ENCODE measurements at regions not wholly inside any gene's neighbourhood (a gene's known extent, or its start where the extent isn't known, plus 50 kb on each side); places are given as distances from the start of the nearest gene placed in this dataset.

- TF ChIP-seq POLR2A (IDR thresholded peaks at IDR 0.05), result no peak
- TF ChIP-seq POLR2AphosphoS5 (IDR thresholded peaks at IDR 0.05), result no peak
- TF ChIP-seq CTCF (IDR thresholded peaks at IDR 0.05), result no peak
Observed at GRCh38 chr11:115065830-115066664, 387.7 kb downstream of the NXPE2 start.
